Parathyroid adenoma (tissue), 2 donors: ENCODE measurements at regions not wholly inside any gene's neighbourhood (a gene's known extent, or its start where the extent isn't known, plus 50 kb on each side); places are given as distances from the start of the nearest gene placed in this dataset.
"Not testable (repeated sequence)": the region's sequence is repeated elsewhere in the genome, so short reads cannot be mapped to it uniquely, and the experiment has no call there.

Source experiments
- H2AFZ ChIP-seq: fragments of 300-600 bp; sonication (generic); one replicate; pipeline ENCODE4 v1.7.0; 2017; ENCODE audit warnings: antibody characterized with exemption, mild to moderate bottlenecking
- H3K27ac ChIP-seq: fragments of 300-600 bp; sonication (generic); one replicate; pipeline ENCODE4 v1.7.0; 2017
- H3K27me3 ChIP-seq: fragments of 300-600 bp; sonication (generic); one replicate; pipeline ENCODE4 v1.7.0; 2017; ENCODE audit warnings: low read length; ENCODE audit not compliant: control insufficient read depth, insufficient read depth
- H3K36me3 ChIP-seq: fragments of 300-600 bp; sonication (generic); one replicate; pipeline ENCODE4 v1.7.0; 2017; ENCODE audit warnings: low read length; ENCODE audit not compliant: control insufficient read depth, insufficient read depth
- H3K4me1 ChIP-seq: fragments of 300-600 bp; sonication (generic); one replicate; pipeline ENCODE4 v1.7.0; 2017; ENCODE audit warnings: control low read depth
- H3K4me2 ChIP-seq: fragments of 300-600 bp; sonication (generic); one replicate; pipeline ENCODE4 v1.7.0; 2017; ENCODE audit warnings: low read length
- H3K4me3 ChIP-seq: fragments of 300-600 bp; sonication (generic); one replicate; pipeline ENCODE4 v1.7.0; 2017; ENCODE audit warnings: low read depth, low read length
- H3K79me2 ChIP-seq: fragments of 300-600 bp; sonication (generic); one replicate; pipeline ENCODE4 v1.7.0; 2017; ENCODE audit warnings: control low read depth
- H3K9ac ChIP-seq: fragments of 300-600 bp; sonication (generic); one replicate; pipeline ENCODE4 v1.7.0; 2017; ENCODE audit warnings: mild to moderate bottlenecking
- H3K9me3 ChIP-seq: fragments of 300-600 bp; sonication (generic); one replicate; pipeline ENCODE4 v1.7.0; 2017; ENCODE audit warnings: low read length; ENCODE audit not compliant: control insufficient read depth
- CTCF ChIP-seq: fragments of 300-600 bp; sonication (generic); IDR thresholded peaks from one replicate; pipeline ENCODE4 v1.7.0; 2017; ENCODE audit warnings: antibody characterized with exemption, mild to moderate bottlenecking
- donor health status: primary hyperparathyroidism.

- H3K79me2 ChIP-seq: no peaks in the 10 kb centered on the region
- H3K4me1 ChIP-seq: no peaks in the 10 kb centered on the region
- H3K4me3 ChIP-seq: no peak overlapping the region
- no peaks in the 10 kb centered on the region for H3K36me3 ChIP-seq
- no peak overlapping the region for H3K4me2 ChIP-seq
- no peak overlapping the region for H2AFZ ChIP-seq
- no peak overlapping the region for H3K27ac ChIP-seq
- no peak for TF ChIP-seq CTCF
- no peaks in the 10 kb centered on the region for H3K27me3 ChIP-seq
- H3K9me3 ChIP-seq: no peaks in the 10 kb centered on the region
- H3K9ac ChIP-seq: no peak overlapping the region
Measured at GRCh38 chr17:27200476-27200875, 93.4 kb upstream of the WSB1 start.

- Histone ChIP-seq H3K79me2 (no peaks in the 10 kb centered on the region), H3K9me3 (no peaks in the 10 kb centered on the region), H3K27me3 (no peaks in the 10 kb centered on the region), H3K36me3 (no peaks in the 10 kb centered on the region), H3K4me1 (no peaks in the 10 kb centered on the region), H3K9ac (no peak overlapping the region), H3K27ac (no peak overlapping the region), H3K4me2 (no peak overlapping the region), H3K4me3 (no peak overlapping the region), H2AFZ (no peak overlapping the region)
- no peak for TF ChIP-seq CTCF
Measured at GRCh38 chr17:27203241-27203640, 90.7 kb upstream of the WSB1 start.

GRCh38 chr17:27206447-27206846 is 87.5 kb upstream of the WSB1 start:
- no peaks in the 10 kb centered on the region for H3K9me3 ChIP-seq
- H3K4me1 ChIP-seq: no peaks in the 10 kb centered on the region
- no peak overlapping the region for H3K27ac ChIP-seq
- no peak overlapping the region for H3K9ac ChIP-seq
- no peak for TF ChIP-seq CTCF
- no peak overlapping the region for H3K4me2 ChIP-seq
- no peak overlapping the region for H2AFZ ChIP-seq
- no peak overlapping the region for H3K4me3 ChIP-seq
- H3K27me3 ChIP-seq: no peaks in the 10 kb centered on the region
- H3K79me2 ChIP-seq: no peaks in the 10 kb centered on the region
- H3K36me3 ChIP-seq: no peaks in the 10 kb centered on the region

GRCh38 chr17:27207073-27207513 is 86.8 kb upstream of the WSB1 start:
- no peak overlapping the region for H3K4me3 ChIP-seq
- H3K9ac ChIP-seq: no peak overlapping the region
- no peak overlapping the region for H3K27ac ChIP-seq
- H2AFZ ChIP-seq: no peak overlapping the region
- no peaks in the 10 kb centered on the region for H3K36me3 ChIP-seq
- no peaks in the 10 kb centered on the region for H3K79me2 ChIP-seq
- H3K27me3 ChIP-seq: no peaks in the 10 kb centered on the region
- no peak for TF ChIP-seq CTCF
- H3K4me1 ChIP-seq: no peaks in the 10 kb centered on the region
- H3K9me3 ChIP-seq: no peaks in the 10 kb centered on the region
- no peak overlapping the region for H3K4me2 ChIP-seq

GRCh38 chr17:27208370-27208769 is 85.5 kb upstream of the WSB1 start:
- not testable (repeated sequence) for H3K36me3 ChIP-seq, H2AFZ ChIP-seq, H3K4me2 ChIP-seq, H3K79me2 ChIP-seq, H3K27me3 ChIP-seq, H3K9ac ChIP-seq, H3K27ac ChIP-seq, H3K9me3 ChIP-seq, H3K4me3 ChIP-seq, H3K4me1 ChIP-seq
